NCI-H524 (cell line): ENCODE measurements at regions not wholly inside any gene's neighbourhood (a gene's known extent, or its start where the extent isn't known, plus 50 kb on each side); places are given as distances from the start of the nearest gene placed in this dataset.

ENCODE experiments used
- DNase-seq, 2 experiments: peaks; one replicate each; lab custom pipeline; 2025; lab: John Stamatoyannopoulos, UW

DNA sequence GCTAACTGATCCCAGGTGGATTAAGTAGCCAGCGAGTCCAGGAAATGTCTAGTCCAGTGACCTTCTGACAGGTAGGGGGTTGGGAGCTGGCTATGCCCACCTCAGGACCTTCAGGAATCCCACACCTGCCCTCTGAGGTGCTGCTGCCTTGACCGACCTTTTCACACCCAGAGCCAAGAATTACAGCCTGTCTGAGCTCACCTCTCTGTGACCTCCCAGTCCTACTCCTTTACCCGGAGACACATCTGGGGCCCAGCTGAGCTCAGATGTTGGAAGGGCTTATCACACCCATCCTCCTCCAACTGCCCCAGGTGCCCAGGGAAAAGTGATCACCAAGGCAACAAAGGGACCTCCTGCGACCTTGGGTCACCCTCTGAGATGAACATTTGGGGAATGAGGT, 413.3 kb upstream of the TNP1 start:
- DNase-seq: no peak

DNA sequence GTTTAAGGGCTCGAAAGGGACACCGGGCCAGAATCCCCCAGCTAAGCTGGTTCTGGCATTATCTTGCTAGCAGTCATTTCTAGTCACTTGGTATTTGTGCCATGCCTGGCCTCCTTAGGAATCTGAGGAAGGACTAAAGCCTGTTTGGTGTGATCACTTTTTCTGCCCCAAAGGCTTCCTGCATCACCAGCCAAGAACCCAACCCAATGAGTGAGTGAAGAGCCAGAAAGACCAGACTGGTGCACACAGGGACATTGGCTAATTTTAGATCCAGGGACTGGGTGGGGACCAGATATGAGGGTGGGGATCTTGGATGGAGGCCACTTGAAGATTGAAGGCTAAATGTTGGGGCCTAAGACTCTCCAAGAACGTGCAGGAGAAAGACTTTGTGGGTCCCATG, 411.9 kb upstream of the TNP1 start:
- DNase-seq: no peak

DNA sequence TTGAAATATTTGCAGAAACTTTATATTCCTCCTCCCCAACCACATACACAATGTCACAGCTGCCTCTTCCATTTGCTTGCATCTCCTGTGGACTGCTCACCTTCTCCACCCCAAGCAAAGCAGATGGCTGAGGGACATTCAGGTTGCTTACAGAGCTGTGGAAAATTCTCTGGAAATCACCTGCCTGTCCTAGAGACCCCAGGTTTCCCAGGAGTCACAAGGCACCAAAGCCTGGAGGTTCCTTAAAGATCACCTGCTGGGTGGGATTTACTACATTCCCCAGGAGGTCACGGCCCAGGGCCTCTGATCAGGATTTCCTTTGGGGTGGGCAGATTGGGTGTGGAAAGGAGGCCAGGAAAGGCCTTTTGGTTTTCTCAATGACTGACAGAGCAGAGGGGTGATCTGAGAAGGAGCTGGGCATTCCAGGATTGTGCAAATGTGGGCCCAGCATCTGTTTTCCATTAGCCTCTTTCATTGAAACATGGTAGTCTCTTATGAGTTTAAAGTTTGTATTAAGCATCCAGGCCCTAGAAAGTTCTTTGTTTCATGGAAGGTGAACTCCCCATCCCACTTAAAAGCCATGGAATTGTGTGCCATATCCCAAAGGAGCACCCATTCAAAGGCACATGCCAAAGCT, 410.7 kb upstream of the TNP1 start:
- no peak for DNase-seq

DNA sequence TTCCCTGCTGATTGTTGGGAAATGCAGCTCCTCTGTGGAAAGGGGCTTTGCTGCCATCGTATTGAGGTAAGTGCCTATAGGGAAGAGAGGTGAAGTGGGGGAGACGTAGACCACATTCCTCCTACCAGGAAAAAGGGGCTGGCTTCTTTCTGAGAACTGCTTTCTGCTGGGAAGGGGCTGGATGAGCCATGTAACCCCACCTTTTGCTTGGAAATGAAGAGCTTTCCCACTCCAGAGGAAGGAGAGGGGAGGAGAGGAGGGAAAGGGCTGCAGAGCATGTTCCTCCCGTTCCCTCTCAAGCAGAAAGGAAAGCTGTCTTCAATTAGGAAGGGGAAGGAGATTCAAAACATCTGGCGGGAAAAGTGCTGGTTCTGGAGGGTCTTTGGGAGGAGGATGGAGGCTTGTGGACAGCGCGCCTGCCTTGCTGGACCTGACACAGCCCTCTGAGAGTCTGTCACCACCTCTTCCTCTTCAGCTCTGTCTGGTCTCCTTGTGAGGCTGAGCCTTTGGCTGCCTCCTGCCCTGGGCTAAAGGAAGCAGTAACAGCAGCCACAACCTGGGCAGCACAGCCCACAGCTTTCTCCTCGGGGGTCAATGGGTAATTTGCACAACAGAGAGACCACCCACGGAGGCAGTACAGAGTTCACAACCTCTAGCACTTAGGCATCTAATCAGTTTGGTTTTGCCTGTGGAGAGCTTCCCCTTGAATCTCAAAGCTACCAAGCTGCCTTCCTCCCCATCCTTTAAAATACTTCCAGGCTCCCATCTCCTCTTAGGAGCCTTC, 410.0 kb upstream of the TNP1 start:
- no peak for DNase-seq

DNA sequence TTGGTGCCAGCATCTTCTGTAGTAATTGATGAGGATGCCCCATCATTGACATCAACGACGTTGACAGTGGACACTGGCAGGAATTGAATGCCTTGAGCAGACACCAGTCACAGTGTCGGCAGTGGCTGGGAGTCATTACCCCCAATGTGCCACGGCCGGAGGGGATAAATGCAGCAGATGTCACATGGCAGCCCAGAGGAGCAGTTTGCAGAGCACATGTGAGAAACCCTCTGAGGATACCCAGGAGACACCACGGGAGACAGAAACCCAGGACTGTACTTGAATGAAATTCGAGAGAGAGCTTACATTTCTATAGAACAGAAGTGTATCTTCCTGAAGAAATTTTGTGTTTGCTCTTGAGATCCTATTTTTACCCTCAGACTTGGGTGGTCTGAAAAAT, 409.1 kb upstream of the TNP1 start:
- DNase-seq: no peak

DNA sequence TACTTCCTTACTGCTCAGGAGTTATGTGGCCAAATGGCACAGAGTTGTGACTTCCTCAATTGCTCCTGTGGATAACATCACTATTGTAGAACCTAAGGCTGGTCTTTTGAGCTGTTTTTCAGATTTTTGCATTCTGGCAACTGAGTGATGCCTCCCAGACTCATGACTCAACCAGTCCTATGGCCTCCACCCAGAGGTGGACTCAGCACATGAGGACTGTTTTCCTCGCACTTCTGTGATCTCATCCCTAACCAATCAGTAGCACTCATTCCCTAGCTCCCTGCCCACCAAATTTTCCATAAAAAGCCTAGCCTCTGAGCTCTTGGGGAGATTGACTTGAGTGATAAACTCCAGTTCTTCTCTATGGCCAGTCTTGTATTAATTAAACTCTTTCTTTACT, 407.9 kb upstream of the TNP1 start:
- DNase-seq: no peak

DNA sequence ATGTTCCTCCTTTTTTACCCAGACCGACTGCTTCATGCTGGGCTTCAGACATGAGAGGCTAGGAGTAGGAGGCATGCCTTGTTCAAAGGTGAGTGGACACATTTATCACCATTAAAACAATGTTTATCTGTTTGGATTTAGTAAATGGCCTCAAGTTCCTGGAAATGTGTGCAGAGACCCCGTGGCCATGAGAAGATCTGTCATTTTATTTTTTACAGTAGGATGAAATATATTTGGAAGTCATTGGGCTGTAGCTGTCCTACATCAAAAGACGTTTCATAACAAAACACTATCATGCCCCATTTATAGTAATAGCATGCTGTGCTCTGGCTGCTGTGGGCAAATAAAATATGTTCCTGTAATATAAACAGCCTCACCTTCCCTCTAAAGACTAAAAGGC, 403.9 kb upstream of the TNP1 start:
- no peak for DNase-seq

DNA sequence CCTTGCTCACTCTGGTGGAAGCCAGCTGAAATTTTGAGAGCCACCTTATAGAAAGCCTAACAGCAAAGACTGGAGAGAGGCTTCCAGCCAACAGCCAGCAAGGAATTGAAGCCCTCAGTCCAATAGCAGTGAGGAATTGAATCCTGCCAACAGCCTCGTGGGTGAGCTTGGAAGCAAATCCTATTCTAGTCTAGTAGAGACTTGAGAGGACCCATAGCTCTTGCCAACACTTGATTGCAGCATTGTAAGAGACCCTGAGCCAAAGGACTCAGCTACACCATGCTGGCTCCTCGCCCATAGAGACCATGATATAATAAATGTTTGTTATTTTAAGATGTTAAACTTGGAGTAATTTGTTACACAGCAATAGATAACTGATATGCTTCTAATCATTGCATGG, 403.0 kb upstream of the TNP1 start:
- no peak for DNase-seq

DNA sequence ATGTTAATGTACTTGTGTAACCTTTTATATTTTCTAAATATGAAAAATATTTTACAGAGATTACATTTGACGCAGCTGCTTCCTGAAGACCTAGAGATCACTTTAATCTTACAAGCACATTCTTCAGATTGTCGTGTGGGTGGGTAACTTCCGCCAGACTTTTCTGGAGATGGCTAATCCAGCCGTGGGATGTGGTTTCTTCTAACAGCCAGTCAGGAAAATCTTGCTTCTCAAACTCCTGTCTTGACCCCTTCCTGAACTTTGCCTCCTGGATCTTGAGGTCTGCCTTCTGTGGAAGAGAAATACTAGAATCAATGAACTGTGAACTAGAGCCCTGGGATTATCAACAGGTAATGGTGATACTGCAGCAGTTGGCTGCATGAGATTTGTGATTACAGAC, 401.6 kb upstream of the TNP1 start:
- DNase-seq: peak in 1 of 2 experiments; percentile 19

DNA sequence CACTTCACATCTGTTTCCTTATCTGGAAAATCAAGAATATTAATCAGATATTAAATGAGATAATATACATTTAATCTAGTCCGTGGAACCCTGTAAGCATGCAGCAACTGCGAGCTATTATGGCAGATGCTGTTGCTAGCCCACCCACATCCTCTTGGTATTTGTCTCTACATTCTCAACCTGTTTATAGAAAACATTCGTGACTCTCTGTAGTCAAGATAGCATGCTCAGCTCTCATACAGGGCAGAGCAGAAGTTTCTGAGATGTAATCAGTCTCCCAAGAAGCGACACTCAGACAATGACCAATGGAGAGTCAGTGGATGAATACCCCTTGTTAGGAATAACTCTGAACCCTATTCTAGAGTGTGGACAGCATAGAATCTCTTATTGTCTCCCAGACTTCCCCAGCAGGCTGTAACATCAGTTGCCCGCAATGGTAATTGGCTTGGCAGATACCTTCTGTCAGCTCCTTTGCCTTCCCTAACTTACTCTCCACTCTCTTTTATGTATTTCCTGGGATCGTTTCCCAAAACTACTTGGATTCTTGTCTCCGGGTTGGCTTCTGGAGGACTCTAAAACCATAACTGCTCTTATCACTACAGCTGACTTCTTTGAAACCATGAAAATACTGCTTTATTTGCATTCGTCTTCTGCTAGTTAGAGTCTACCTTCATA, 400.7 kb upstream of the TNP1 start:
- DNase-seq: no peak

DNA sequence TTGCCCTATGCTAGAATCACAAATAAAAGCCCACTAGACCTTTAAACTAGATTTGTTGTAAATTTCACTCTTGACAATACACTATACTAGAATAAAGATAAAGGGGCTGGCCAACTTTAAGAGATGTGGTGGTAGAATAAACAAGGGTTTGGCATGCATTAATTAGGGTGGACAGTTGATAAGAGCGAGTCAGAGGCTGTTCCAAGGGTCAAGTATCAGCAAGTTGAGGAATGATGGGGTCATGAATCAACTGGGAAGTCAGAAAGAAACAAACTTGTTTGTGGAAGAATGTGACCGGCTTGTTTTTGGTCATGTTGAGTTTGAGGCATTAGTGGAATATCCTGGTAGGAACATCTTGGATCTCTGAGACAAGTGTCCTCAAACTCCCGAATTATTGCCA, 398.3 kb upstream of the TNP1 start:
- no peak for DNase-seq

DNA sequence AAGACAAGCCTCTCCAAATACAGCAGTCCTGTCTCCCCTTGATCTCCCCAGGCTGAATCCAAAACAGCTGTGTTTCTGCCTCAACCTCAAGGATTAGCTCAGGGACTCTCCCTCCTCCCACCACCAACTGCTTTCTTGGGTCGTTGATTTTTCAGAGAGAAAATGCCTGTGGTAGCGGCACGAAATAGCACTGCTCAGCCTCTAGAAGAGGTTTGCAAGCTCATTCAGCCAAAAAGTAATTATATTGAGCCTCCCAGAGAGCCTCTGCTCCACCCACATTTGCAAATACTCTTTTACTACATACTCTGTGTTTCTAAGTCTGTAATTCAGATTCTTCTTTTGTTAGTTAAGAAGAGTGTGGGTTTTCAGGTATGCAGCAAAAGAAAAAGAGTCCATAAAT, 396.4 kb upstream of the TNP1 start:
- peak; percentile 65 to 82 for DNase-seq

DNA sequence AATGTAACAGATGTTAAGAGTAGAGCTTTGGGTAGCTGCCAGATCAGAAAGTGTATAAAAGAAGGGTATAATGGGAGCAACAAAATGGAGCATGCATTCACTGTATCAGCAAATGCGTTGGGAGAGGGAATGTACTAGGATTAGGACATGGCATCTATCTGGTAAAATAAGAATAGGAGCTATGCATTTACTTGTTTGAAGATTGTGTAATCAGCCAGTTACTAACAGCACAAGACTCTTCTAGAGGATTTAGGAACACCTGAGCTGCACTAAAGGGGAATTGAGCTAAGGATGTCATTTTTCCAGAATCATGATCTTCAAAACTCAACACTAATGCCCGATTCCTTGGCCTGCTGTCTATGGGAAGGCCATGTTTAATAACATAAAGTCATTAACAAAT, 394.2 kb upstream of the TNP1 start:
- DNase-seq: peak in 1 of 2 experiments; percentile 53

DNA sequence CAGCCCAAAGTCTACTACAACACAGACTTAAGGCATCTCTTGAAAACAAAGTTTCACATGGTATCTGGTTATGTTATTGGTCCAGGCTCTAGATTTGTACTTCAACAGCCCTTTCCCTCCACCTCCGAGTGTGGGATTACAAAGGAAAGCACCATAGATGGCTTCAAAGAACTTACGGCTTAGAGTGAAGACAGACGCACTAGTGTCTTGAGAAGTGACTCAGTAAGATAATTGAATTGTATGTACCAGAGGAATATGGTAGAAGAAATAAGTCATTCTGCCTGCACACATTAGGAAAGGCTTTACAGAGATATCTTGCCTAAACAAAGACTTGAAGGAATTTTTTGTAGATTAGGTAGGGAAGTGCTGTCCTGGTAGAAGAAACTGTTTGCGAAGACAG, 392.3 kb upstream of the TNP1 start:
- no peak for DNase-seq

DNA sequence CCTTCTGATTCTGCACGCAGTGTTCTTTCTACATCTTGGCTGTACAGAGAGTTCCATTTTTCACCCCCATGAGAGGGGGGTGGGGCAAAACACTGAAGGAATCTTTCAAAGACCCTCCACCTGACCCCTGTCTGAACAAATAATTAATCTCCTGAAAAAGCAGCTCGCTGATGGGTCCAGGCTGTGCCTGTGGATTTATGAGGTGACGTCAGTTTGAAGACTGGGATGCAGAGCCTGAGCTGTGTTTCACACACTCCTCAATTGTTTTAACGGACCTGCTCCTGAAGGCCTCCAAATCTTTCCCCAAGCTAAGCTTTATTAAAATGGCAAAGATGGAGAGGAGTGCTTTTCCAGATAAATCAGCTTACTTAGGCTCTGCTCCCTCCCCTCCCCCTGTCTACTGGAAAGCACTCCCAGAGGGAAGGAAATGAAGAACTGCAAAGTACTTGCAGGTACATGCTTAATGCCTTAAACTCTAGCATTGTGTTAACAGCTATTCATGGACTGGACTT, 390.2 kb upstream of the TNP1 start:
- DNase-seq: peak in 1 of 2 experiments; percentile 15

DNA sequence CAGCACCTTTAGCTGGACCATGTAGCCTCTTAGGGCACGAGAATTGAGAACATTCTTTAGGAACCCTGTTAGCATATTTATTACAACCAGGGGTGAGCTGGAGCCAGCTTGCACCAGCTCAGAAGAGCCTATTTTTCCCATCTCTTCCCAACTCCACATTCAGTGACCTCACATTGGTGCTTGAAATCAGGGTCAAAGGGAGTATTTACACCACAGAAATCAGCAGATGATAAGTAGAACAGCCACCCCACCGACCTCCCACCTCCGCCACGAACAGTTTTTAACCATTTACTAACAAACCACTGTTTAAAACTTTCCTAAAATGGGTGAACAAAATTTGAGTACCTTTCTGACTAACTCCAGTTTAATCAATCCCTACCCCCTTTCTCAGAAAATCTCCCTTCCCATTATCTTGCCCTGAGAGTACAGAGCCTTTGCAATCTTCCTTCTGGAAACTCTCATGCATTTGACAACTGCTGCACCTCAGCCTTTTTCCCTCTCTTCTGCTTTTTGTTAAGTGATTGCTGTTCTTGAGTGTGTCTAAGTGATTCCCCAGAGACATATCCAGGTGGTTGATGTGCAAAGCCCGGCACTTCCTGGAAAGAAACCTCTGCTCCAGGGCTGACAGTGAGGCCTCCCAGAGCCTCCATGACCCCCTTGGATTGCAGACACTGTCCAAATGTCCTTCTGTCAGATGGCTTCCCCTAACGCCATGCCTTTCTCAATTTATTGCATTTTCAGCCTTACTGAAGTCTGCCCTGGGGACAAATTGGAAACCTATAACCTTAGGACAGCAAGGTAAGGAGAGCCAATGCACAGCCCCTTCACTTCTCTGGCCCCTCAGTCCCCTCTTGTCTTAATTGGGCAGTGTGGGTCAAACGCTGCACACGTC, 389.5 kb upstream of the TNP1 start:
- DNase-seq: peak in 1 of 2 experiments; percentile 74

DNA sequence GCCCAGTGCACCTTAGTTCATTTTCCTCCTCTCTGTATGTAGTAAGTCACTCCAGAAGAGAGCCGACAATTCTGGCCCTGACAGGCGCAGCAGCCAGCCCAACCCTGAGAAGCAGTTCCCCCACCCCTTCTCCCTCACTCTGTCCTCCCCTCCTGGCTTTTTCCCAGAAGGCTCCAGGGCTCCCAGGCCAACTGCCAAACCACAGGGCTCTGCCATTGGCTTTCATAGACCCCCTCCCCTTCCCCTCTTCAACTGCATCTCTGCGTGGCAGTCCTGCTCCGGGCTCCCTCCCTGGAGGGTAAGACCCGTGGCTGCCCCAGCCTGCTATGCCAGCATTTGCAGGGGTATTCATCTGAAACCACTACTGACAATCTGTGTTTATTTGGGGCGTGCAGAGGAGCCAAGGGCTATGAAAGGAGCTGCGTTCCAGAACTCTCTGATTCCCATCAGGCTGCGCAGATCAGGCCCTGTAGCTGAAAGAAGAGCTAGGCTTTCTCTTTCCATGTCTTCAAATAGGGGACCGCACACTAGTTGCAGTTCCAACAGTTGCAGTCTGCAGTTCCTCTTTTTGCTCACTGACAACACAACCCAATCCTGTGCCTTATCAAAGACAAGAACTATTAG, 388.6 kb upstream of the TNP1 start:
- no peak for DNase-seq

DNA sequence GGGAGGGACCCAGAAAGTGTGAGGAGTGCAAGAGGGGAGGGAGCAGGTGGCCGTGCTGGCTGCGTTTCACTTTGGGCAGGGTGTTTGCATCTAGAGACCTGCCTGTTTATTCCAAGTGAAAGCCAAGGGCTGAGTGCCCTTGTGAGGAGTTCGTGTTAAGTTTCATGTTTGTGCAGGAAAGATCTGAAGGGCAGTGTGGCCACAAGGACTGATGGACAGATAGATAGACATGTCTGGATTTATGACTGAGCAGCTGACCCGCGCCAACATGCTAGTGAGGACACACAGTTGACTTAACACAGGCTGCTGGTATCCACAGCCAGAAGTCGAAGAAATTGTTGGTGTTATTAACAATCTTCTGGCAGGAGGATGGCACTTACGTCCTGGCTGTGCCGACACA, 387.6 kb upstream of the TNP1 start:
- DNase-seq: no peak

DNA sequence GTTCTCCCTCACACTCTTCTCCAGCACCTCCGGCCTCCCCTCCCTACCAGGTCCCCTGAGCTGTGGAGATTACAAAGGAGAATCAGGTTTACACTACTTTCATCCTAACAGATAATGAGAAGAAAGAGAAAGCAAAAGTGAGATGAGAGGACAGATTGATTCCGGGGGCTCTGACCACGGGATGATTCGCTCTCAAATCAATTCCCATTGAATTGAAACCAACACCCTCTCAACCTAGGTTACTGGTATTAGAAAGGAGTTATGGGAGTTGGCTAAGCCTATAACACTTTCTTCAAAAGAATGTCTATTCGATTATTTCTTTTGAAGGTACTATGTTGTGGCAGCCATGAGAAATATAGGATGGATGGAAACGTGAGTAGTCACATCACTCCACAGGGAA, 386.2 kb upstream of the TNP1 start:
- DNase-seq: no peak

DNA sequence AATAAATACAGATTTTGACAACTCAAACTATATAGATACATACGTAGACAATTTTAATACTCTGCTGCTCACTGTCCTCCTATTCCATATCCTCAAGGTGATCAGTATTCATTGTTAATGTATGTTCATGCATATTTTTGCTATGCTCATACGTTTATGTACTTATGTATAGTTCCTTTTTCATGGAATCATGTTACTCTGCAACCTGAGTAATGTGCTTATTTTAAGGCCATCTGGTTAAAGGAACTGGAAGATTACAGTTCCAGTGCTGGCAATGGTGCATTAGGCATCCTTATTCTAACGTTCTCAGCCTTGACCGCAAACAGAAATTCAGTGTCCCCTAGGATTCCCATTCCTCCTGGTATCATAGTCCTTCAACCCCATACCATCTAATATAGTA, 385.0 kb upstream of the TNP1 start:
- peak in 1 of 2 experiments; percentile 67 for DNase-seq

DNA sequence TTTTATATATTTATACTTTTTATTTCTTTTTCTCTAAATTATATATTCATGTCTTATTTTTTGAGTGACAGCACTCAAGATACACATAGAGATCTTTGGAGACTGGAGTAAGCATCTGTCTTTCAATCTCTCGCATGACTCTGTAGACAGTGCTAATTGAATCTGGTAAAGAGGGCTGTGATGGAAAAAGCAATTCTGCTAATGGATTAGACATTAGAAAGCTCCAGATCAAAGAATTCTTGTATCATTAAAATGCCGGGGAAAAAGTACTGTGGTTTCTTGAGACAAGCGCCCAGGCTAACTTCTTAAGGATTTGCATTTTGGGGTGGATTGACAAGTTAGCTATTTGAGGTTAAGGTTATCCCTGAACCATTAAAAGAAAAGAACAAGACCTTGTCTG, 383.1 kb upstream of the TNP1 start:
- DNase-seq: no peak

DNA sequence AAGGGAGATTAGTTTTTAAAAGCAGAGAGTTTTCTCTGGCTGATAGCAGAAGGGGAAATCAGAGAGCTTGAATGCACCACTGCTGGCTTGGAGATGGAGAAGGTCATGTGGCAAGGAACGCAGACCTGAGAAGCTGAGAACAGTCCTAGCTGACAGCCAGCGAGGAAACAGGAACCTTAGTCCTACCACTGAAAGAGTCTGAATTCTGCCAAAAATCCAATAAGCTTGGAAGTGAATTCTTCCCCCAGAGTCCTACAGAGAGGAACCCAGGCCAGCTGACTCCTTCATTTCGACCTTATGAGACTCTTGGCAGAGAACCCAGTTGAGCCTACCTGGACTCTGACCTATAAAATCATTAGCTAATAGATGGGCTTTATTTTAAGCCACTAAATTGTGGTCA, 371.9 kb upstream of the TNP1 start:
- DNase-seq: no peak
